Panc1 (cell line): ENCODE measurements at regions not wholly inside any gene's neighbourhood (a gene's known extent, or its start where the extent isn't known, plus 50 kb on each side); places are given as distances from the start of the nearest gene placed in this dataset.
A peak's percentile ranks its signal among the peaks of the same experiment; 100 is the strongest.

Source experiments
- ATAC-seq: fragments of 200-7000 bp; cut with Tn5 transposase; 2 replicates; pipeline ENCODE4 v1.9.1; 2020; ENCODE audit warnings: mild to moderate bottlenecking, moderate library complexity
- BruUV-seq: library from RNA; stranded (reverse); fragments of 400-500 nt; replicated peaks from 2 replicates; lab custom pipeline; 2021; lab: Mats Ljungman, UMichigan
- CTCF ChIA-PET: fragments of 300-600 bp; sonication (Branson Sonifier 250); formaldehyde crosslinking; loops from one replicate; lab custom pipeline; 2022; ENCODE audit warnings: antibody characterized with exemption; lab: Charles Lee
- POLR2A ChIA-PET: fragments of 300-600 bp; sonication (Branson Sonifier 250); formaldehyde crosslinking; loops from one replicate; lab custom pipeline; 2022; ENCODE audit warnings: antibody characterized with exemption; lab: Charles Lee
- DNase-seq: peaks from one replicate; pipeline ENCODE4 v3.0.0-alpha.2; 2010; ENCODE audit warnings: low read depth, low spot score
- H3K27ac ChIP-seq: 2 replicates; pipeline ENCODE4 v1.5.1; 2011; ENCODE audit warnings: mild to moderate bottlenecking, low read length, inconsistent platforms
- H3K27me3 ChIP-seq: fragments of 200-500 bp; sonication (Bioruptor generic); 2 replicates; pipeline ENCODE4 v1.6.0; 2014; ENCODE audit warnings: low read length, inconsistent platforms; ENCODE audit not compliant: control insufficient read depth, insufficient read depth
- H3K36me3 ChIP-seq: fragments of 200-500 bp; sonication (Bioruptor generic); 2 replicates; pipeline ENCODE4 v1.5.1; 2014; ENCODE audit warnings: inconsistent platforms, mild to moderate bottlenecking, low read length, moderate library complexity; ENCODE audit not compliant: control insufficient read depth, insufficient read depth
- H3K4me1 ChIP-seq: 2 replicates; pipeline ENCODE4 v1.5.1; 2011; ENCODE audit warnings: inconsistent platforms, mild to moderate bottlenecking, low read length, moderate library complexity; ENCODE audit not compliant: control insufficient read depth, insufficient read depth
- H3K4me3 ChIP-seq, 2 experiments: 2 replicates each; pipeline ENCODE4 v1.5.1; 2011 to 2012; ENCODE audit warnings: low read depth in 2 of 2, low read length in 2 of 2, mild to moderate bottlenecking in 2 of 2, inconsistent platforms in 1 of 2, moderate library complexity in 1 of 2
- H3K9me3 ChIP-seq: fragments of 200-500 bp; sonication (Bioruptor generic); 2 replicates; pipeline ENCODE4 v1.5.1; 2014; ENCODE audit warnings: low read depth, mild to moderate bottlenecking, inconsistent platforms, low read length, moderate library complexity; ENCODE audit not compliant: control insufficient read depth, insufficient read depth
- POLR2AphosphoS5 ChIP-seq: IDR thresholded peaks from 2 replicates; pipeline ENCODE4 v1.6.1; 2012; ENCODE audit warnings: mild to moderate bottlenecking, low read depth, low read length, moderate library complexity
- SIN3A ChIP-seq: IDR thresholded peaks from 2 replicates; pipeline ENCODE4 v1.6.1; 2012; ENCODE audit warnings: low read depth, mild to moderate bottlenecking, low read length, moderate library complexity, borderline replicate concordance; ENCODE audit not compliant: insufficient read depth
- TCF7L2 ChIP-seq: IDR thresholded peaks from 2 replicates; pipeline ENCODE4 v1.6.1; 2011; ENCODE audit warnings: mild to moderate bottlenecking, low read depth, low read length, inconsistent platforms
- in situ Hi-C: cut with HindIII; loops from 2 replicates; pipeline ENCODE4 v1.10.0; 2016; ENCODE audit warnings: low sequenced_read_pairs, low pct_unique_long_range_greater_than_20kb
- intact Hi-C: fragments of 100-400 bp; cut with micrococcal nuclease; formaldehyde crosslinking; loops from one replicate; pipeline ENCODE4 v1.10.0; 2022; ENCODE audit not compliant: unreplicated experiment
- TF ChIP-seq, protein P1 (sequence below): fragments of 450-650 bp; IDR thresholded peaks from 2 replicates; pipeline ENCODE4 v1.5.1; 2017; ENCODE audit warnings: mild to moderate bottlenecking
- TF ChIP-seq, protein P2 (sequence below), 2 experiments: IDR thresholded peaks; 2 replicates each; pipeline ENCODE4 v1.6.1; 2011 to 2012; ENCODE audit warnings: low read depth in 2 of 2, control low read depth in 1 of 2, low read length in 1 of 2, mild to moderate bottlenecking in 1 of 2, moderate library complexity in 1 of 2; ENCODE audit not compliant: insufficient read depth in 1 of 2

DNA sequence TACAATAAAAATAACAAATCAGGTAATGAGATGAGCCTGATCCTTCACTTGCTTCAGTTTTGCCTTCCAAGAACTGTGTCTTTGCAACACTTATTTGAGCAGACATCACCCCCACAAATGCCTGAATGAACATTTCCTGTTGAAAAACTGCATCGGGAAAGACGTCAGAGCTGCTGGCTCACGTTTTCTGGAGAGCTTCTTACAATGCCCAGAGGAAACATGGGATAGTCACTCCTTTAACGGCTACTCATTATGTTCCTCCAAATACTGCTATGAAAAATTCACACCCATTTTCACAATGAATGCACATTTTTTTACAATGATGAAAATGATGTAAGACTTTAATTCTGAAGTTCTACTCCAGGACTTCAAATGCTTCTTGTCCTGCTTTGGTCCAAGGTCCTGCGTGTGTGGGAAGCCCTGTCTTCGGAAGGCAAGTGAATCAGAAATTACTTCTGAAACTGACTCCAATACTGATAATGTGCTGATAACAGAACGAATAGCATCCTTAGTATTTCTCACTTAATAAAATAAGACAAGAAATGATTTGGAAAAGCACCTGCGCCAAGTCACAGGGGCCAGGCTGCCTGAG, 238.0 kb downstream of the ANKRD60 start:
- peak overlapping the region; percentile 54; the same call in 1 of the 2 replicates for H3K27ac ChIP-seq
- TF ChIP-seq, protein P1, sequence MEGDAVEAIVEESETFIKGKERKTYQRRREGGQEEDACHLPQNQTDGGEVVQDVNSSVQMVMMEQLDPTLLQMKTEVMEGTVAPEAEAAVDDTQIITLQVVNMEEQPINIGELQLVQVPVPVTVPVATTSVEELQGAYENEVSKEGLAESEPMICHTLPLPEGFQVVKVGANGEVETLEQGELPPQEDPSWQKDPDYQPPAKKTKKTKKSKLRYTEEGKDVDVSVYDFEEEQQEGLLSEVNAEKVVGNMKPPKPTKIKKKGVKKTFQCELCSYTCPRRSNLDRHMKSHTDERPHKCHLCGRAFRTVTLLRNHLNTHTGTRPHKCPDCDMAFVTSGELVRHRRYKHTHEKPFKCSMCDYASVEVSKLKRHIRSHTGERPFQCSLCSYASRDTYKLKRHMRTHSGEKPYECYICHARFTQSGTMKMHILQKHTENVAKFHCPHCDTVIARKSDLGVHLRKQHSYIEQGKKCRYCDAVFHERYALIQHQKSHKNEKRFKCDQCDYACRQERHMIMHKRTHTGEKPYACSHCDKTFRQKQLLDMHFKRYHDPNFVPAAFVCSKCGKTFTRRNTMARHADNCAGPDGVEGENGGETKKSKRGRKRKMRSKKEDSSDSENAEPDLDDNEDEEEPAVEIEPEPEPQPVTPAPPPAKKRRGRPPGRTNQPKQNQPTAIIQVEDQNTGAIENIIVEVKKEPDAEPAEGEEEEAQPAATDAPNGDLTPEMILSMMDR = no peak
- TF ChIP-seq POLR2AphosphoS5 = no peak
- TF ChIP-seq, protein P2, sequence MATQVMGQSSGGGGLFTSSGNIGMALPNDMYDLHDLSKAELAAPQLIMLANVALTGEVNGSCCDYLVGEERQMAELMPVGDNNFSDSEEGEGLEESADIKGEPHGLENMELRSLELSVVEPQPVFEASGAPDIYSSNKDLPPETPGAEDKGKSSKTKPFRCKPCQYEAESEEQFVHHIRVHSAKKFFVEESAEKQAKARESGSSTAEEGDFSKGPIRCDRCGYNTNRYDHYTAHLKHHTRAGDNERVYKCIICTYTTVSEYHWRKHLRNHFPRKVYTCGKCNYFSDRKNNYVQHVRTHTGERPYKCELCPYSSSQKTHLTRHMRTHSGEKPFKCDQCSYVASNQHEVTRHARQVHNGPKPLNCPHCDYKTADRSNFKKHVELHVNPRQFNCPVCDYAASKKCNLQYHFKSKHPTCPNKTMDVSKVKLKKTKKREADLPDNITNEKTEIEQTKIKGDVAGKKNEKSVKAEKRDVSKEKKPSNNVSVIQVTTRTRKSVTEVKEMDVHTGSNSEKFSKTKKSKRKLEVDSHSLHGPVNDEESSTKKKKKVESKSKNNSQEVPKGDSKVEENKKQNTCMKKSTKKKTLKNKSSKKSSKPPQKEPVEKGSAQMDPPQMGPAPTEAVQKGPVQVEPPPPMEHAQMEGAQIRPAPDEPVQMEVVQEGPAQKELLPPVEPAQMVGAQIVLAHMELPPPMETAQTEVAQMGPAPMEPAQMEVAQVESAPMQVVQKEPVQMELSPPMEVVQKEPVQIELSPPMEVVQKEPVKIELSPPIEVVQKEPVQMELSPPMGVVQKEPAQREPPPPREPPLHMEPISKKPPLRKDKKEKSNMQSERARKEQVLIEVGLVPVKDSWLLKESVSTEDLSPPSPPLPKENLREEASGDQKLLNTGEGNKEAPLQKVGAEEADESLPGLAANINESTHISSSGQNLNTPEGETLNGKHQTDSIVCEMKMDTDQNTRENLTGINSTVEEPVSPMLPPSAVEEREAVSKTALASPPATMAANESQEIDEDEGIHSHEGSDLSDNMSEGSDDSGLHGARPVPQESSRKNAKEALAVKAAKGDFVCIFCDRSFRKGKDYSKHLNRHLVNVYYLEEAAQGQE (IDR thresholded peaks at IDR 0.05; ENCODE audit: insufficient read depth in 1 of 2, low read depth in 2 of 2, low read length in 1 of 2) = no peak
- TF ChIP-seq SIN3A = no peak
- TF ChIP-seq TCF7L2 = no peak
- no peak overlapping the region for H3K4me3 ChIP-seq
- intact Hi-C loops = no loop called here
- ChIA-PET CTCF (interaction anchor here (0.5 kb wide), 1 partner anchor 23 kb away, joined by 11 read pairs; no protein-coding TSS in a partner anchor), POLR2A (no interaction called here)
- no peak for ATAC-seq
- in situ Hi-C loops = no loop called here
- no TSS peak for BruUV-seq
- no peaks in the 10 kb centered on the region for H3K27me3 ChIP-seq
- H3K36me3 ChIP-seq = no peaks in the 10 kb centered on the region
- no peak for DNase-seq
- H3K9me3 ChIP-seq = no peaks in the 10 kb centered on the region
- peaks cover 19% of the 10 kb centered on the region; the same call in 1 of the 2 replicates for H3K4me1 ChIP-seq

DNA sequence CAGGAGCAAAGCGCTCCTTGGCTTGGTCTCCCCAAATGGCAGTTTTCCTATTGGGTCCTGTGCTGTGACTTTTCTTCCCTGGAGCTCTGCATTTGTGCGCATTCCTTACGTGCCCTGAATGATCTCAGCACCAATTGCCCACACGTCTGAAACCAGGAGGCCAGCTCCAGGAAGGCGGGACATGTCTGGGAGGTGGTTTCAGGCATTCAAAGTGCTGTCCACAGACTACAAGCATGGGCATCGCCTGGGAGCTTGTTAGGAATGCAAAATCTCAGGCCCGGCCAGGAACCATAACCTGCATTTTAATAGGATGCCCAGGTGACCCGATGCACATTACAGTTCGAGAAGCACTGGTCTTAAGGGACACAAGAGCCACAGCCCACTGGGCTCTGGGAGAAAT, 239.6 kb downstream of the ANKRD60 start:
- TF ChIP-seq, protein P1 = no peak
- TF ChIP-seq POLR2AphosphoS5 = no peak
- no peak for TF ChIP-seq SIN3A
- no peak for TF ChIP-seq TCF7L2
- TF ChIP-seq, protein P2 (IDR thresholded peaks at IDR 0.05; ENCODE audit: insufficient read depth in 1 of 2, low read depth in 2 of 2, low read length in 1 of 2) = no peak
- CTCF ChIA-PET = interaction anchor here (0.6 kb wide), 1 partner anchor 191 kb away, joined by 4 read pairs; no protein-coding TSS in a partner anchor
- Histone ChIP-seq H3K9me3 (no peaks in the 10 kb centered on the region), H3K36me3 (no peaks in the 10 kb centered on the region), H3K4me1 (peaks cover 19% of the 10 kb centered on the region; the same call in 1 of the 2 replicates), H3K27me3 (no peaks in the 10 kb centered on the region), H3K4me3 (no peak overlapping the region), H3K27ac (no peak overlapping the region)
- DNase-seq = no peak
- ATAC-seq = no peak
- POLR2A ChIA-PET = no interaction called here
- intact Hi-C loops = no loop called here
- in situ Hi-C loops = no loop called here
- BruUV-seq = no TSS peak
